NCI-H187 (cell line): ENCODE measurements at regions not wholly inside any gene's neighbourhood (a gene's known extent, or its start where the extent isn't known, plus 50 kb on each side); places are given as distances from the start of the nearest gene placed in this dataset.

Experiments used
- DNase-seq, 2 experiments: peaks; one replicate each; lab custom pipeline; 2025; lab: John Stamatoyannopoulos, UW

GRCh38 chr4:152021788-152022438, 261.1 kb upstream of the GATB start:
- no peak for DNase-seq

GRCh38 chr4:152020073-152020472, 259.3 kb upstream of the GATB start:
- no peak for DNase-seq

GRCh38 chr4:152016303-152016620, 255.5 kb upstream of the GATB start:
- no peak for DNase-seq

- DNase-seq: no peak
These were observed 254.9 kb upstream of the GATB start for GRCh38 chr4:152015597-152016302.

- peak; percentile 23 to 44 for DNase-seq
These were observed 253.5 kb upstream of the GATB start for GRCh38 chr4:152014280-152014679.

- DNase-seq: no peak
These were observed 250.7 kb upstream of the GATB start for GRCh38 chr4:152011469-152011868.

GRCh38 chr4:152010710-152011079, 249.9 kb upstream of the GATB start:
- DNase-seq: no peak

- no peak for DNase-seq
These were observed 249.3 kb upstream of the GATB start for GRCh38 chr4:152009983-152010709.

- DNase-seq: no peak
These were observed 248.3 kb upstream of the GATB start for GRCh38 chr4:152009031-152009670.

- no peak for DNase-seq
These were observed 246.3 kb upstream of the GATB start for GRCh38 chr4:152007111-152007510.

GRCh38 chr4:152004801-152005200, 244.0 kb upstream of the GATB start:
- DNase-seq: no peak

GRCh38 chr4:152000518-152000917, 239.7 kb upstream of the GATB start:
- no peak for DNase-seq

GRCh38 chr4:151998723-151999122, 237.9 kb upstream of the GATB start:
- no peak for DNase-seq

GRCh38 chr4:151997461-151997860, 236.7 kb upstream of the GATB start:
- DNase-seq: no peak

- DNase-seq: no peak
These were observed 233.6 kb upstream of the GATB start for GRCh38 chr4:151994429-151994828.

- no peak for DNase-seq
These were observed 232.7 kb upstream of the GATB start for GRCh38 chr4:151993521-151993920.

GRCh38 chr4:151992332-151993154, 231.7 kb upstream of the GATB start:
- DNase-seq: no peak

GRCh38 chr4:151991884-151992167, 231.0 kb upstream of the GATB start:
- DNase-seq: no peak

- DNase-seq: no peak
These were observed 230.4 kb upstream of the GATB start for GRCh38 chr4:151991001-151991883.

GRCh38 chr4:151990201-151990600, 229.4 kb upstream of the GATB start:
- DNase-seq: no peak

GRCh38 chr4:151988591-151988990, 227.8 kb upstream of the GATB start:
- no peak for DNase-seq
